ENCODE measurements at regions not wholly inside any gene's neighbourhood (a gene's known extent, or its start where the extent isn't known, plus 50 kb on each side); places are given as distances from the start of the nearest gene placed in this dataset.
"Not testable (repeated sequence)": the region's sequence is repeated elsewhere in the genome, so short reads cannot be mapped to it uniquely, and the experiment has no call there.

DNA sequence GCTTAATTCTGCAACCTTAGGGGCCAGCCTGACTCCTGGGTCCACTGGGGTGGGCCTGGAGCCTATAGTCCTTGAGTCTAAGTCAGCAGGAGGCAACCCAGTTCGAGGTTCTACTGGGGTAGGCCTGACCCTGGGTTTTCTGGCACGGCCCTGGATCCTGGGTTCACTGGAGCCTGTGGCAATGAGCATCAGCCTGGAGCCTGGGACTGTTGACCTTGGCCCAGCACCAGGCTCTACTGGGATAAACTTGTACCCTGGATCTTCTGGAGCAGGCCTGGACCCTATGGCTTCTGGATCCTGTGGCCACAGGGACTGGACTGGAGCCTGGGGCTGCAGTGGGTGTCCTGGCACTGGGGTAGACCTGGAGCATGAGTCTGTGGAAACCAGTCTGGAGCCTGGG, 874.3 kb upstream of the INTU start:
- DNase-seq (no peak), ATAC-seq (ENCODE audit: poor library complexity) (peak; percentile 16)
- intact Hi-C loops (cut with DNase I): no loop called here

DNA sequence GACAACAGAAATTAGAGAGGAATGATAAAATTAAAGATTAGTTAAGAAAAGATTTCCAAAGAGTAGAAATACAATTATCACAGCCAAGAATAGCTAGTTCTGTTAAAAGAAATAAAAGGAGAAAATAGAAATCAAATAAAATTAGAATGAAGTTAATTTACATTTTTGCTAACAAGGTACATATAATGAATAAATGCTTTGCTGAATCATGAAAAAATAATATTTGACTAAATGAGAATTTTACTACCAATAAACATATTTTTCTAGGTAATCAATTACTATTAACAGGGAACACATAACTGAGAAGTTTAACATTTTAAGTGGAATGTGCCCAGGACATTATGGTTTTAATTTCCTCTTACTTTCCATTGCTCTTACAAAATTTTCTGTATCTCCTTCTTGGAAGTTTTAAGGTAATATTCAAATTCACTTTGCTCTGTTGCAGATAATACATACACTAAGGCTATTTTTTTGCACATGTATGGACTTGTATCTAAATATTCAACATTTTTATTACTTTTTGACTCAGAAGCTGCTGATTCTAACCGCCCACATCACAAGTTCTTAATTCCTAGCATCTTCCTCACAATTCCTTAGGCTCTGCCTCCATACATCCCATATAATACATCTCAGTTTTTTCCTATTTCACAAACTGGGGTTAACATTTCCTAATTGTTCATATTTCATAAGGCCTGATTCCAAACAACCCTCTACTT, 870.7 kb upstream of the INTU start:
- intact Hi-C loops (cut with DNase I): loop anchor here (10.0 kb wide), 1 partner anchor 97 kb away; no protein-coding TSS in a partner anchor
- ATAC-seq (ENCODE audit: poor library complexity) (no peak), DNase-seq (no peak)

DNA sequence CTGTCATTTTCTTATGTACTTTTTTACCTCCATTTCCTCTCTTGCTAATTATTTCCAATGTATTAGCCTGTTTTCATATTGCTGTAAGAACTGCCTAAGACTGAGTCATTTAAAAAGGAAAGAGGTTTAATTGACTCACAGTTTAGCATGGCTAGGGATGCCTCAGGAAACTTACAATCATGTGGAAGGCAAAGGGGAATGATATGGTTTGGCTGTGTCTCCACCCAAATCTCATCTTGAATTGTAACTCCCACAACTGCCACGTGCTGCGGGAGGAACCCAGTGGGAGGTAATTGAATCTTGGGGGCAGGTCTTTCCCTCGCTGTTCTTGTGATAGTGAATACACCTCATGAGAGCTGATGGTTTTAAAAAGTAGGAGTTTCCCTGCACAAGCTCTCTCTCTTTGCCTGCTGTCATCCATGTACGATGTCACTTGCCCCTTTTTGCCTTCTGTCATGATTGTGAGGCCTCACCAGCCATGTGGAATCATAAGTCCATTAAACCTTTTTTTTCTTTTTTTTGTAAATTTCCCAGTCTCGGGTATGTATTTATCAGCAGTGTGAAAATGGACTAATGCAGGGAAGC, 870.0 kb upstream of the INTU start:
- ATAC-seq (ENCODE audit: poor library complexity): no peak

DNA sequence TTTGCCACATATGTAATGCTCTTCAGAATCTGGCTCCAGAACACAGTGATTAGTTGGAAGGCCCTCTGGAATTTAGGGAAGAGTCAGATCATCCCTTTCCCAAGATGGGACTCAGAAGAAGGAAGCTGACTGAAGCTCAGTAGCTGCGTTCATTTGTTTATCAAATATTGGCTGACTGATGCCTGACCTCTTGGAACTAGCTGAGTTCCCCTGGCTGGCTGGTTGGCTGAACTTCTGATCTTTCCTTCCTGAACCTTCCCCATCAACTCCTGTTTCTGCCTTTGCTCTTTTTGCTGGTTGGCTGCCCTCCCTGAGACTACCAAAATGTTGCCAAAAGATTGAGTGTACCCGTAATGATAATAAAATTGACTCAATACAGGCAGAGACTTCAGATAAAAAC, 866.5 kb upstream of the INTU start:
- intact Hi-C loops (cut with DNase I): loop anchor here (10.0 kb wide), 1 partner anchor 101 kb away; no protein-coding TSS in a partner anchor
- DNase-seq: peak; percentile 51
- ATAC-seq (ENCODE audit: poor library complexity): peak; percentile 95

More for the DNA sequence above, 870.0 kb upstream of the INTU start:
- DNase-seq: no peak
- intact Hi-C loops (cut with DNase I): loop anchor here (10.0 kb wide), 1 partner anchor 98 kb away; no protein-coding TSS in a partner anchor

DNA sequence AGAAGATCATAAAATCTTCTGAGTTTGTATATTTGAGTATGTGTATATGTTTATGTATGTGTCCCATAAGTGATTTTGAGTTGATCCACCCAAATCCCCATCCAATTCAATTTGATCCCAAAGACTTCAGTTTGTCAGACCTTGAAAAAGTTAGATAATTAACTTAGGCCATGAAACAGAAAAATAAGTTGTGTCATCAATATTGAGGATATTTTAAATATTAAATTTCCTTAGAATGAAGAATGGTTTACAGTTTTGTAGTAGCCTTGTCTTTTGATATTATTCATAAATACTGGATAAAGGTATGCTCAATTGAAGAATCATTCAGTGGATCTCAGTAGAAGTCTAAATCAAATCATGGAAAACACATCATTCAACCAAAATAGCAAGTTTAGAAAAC, 864.4 kb upstream of the INTU start:
- no peak for DNase-seq
- no peak for ATAC-seq (ENCODE audit: poor library complexity)
- intact Hi-C loops (cut with DNase I): loop anchor here (10.0 kb wide), 1 partner anchor 104 kb away; no protein-coding TSS in a partner anchor

DNA sequence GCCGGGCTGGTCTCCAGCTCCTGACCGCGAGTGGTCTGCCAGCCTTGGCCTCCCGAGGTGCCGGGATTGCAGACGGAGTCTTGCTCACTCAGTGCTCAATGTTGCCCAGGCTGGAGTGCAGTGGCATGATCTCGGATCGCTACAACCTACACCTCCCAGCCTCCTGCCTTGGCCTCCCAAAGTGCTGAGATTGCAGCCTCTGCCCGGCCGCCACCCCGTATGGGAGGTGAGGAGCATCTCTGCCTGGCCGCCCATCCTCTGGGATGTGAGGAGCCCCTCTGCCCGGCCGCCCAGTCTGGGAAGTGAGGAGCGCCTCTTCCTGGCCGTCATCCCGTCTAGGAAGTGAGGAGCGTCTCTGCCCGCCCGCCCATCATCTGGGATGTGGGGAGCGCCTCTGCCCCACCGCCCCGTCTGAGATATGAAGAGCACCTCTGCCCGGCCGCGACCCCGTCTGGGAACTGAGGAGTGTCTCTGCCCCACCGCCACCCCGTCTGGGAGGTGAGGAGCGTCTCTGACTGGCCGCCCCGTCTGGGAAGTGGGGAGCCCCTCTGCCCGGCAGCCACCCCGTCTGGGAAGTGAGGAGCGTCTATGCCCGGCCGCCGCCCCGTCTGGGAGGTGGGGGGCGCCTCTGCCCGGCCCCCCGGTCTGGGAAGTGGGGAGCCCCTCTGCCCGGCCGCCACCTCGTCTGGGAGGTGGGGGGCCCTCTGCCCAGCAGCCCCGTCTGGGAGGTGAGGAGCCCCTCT, 861.8 kb upstream of the INTU start:
- intact Hi-C loops (cut with DNase I); ATAC-seq (ENCODE audit: poor library complexity); DNase-seq: not testable (repeated sequence)

DNA sequence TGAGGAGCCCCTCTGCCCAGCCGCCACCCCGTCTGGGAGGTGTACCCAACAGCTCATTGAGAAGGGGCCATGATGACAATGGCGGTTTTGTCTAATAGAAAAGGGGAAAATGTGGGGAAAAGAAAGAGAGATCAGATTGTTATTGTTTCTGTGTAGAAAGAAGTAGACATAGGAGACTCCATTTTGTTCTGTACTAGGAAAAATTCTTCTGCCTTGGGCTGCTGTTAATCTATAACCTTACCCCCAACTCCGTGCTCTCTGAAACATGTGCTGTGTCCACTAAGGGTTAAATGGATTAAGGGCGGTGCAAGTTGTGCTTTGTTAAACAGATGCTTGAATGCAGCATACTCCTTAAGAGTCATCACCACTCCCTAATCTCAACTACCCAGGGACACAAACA, 861.1 kb upstream of the INTU start:
- intact Hi-C loops (cut with DNase I); DNase-seq: not testable (repeated sequence)

DNA sequence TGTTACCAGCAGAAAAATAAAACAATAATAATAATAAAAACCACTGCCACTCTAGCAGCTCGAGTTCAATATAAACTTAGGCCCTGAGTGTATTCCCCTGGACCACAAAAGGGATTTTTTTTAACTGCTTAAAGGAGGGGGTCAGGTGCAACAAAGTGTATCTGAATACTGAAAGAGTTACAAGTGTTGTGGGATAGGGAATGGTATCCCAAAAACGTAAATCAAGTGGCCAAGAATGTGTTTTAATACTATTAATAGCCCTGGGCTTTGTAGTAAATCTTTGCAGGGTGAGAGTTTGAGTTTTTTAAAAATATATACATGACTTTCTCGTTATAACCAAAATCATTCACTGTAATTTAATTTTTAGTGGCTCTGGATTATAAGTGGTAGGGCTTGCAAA, 860.1 kb upstream of the INTU start:
- peak; percentile 83 for ATAC-seq (ENCODE audit: poor library complexity)

More for the DNA sequence above, 861.1 kb upstream of the INTU start:
- ATAC-seq (ENCODE audit: poor library complexity): not testable (repeated sequence)

DNA sequence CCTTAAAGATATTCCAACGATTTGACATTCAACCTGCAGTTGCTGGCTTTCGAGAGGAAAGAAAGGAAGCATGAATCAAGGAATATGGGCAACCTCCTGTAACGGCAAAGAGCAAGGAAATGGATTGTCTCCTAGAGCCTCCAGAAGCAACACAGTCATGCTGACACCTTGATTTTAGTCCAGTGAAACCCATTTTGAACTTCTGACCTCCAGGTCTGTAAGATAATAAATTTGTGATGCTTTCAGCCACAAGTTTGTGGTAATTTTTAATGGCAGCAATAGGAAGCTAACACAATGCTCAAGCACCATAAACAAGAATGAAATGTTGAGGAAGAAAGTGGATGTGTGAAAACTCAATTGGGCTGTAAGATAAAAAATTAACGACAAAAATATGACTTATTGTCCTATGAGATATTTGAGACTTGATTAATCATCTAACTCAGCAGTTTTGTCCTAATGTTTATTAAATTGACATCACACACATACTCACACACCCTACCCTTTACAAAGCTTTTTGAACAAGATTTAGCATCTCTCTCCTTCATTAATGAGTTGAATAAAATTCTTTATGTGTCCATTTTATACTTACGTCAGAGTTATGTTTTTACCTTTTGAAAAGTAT, 857.2 kb upstream of the INTU start:
- ATAC-seq (ENCODE audit: poor library complexity) (no peak), DNase-seq (no peak)
- intact Hi-C loops (cut with DNase I): no loop called here

More for the DNA sequence above, 860.1 kb upstream of the INTU start:
- DNase-seq: no peak
- intact Hi-C loops (cut with DNase I): no loop called here

DNA sequence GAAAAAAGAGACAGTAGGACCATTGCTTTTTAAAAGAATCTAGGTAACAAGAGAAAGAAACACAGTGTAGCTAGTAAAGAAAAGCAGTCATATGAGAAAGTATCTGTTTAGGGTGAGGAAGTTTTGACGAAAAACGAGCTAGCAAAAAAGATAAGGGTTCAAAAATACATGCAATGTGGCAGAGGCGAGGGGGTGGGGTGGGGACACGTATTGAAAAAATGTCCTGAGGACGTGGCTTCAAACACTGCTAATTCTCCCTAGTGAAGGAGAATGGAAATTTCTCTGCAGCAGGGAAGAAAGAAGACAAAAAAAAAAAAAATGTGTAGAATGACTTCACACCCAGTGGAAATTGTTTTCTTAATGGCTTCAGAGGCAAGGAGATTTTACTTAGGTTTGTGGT, 856.4 kb upstream of the INTU start:
- ATAC-seq (ENCODE audit: poor library complexity) (no peak), DNase-seq (no peak)
- intact Hi-C loops (cut with DNase I): no loop called here

DNA sequence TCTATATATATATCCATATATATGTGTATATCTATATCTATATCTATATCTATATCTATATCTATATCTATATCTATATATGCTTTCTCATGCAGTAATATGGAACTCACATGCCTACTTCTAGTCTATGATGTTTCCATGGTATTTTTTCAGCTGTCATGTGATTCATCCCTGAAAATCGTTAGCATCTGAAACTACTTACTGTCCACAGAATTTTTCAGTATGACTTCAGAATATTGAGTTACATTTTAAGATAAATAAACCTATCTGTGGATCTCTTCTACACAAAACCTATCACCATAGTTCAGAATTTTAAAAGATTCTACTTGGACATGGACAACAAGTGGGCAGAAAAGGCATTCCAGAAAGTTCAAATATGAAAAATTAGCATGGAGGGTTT, 855.1 kb upstream of the INTU start:
- intact Hi-C loops (cut with DNase I): no loop called here
- DNase-seq: no peak
- no peak for ATAC-seq (ENCODE audit: poor library complexity)

DNA sequence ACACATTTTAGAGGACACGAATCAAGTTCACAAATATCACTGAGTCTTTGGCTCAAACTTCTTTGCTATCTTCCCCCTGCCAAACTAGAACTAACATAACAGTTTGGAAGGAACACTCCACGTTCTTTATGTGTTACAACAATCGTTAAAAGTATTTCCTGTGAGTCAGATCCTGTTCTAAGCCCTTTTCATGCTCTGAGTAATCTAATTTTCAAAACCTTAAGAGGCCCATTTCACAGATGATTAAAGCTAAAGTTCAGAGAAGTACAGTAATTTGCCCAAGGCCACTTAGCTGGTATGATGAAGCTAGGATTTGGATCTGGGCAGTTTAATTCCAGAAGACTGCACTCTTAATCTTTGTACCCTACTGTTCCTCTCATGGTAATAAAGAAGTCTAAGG, 854.4 kb upstream of the INTU start:
- intact Hi-C loops (cut with DNase I): no loop called here
- DNase-seq (no peak), ATAC-seq (ENCODE audit: poor library complexity) (no peak)

DNA sequence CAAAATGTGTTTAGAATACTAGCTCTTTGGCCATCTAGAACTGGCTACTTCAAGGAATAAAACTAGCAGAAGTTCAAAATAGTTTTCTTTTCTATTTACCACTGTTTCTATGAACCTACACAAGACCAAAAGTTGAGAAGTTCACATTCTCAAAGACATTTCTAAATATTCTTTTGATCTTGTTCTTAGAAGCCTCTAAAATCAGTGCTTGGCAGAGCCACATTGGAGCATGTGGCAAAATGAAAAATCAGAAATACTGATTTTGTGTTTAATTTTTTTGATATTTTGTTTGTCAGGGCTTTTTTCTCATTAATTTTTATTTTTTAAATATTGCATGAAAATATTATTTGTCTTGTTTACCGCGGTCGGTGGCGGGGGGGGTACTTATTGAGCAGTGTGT, 853.8 kb upstream of the INTU start:
- ATAC-seq (ENCODE audit: poor library complexity): no peak
- no peak for DNase-seq
- intact Hi-C loops (cut with DNase I): no loop called here

DNA sequence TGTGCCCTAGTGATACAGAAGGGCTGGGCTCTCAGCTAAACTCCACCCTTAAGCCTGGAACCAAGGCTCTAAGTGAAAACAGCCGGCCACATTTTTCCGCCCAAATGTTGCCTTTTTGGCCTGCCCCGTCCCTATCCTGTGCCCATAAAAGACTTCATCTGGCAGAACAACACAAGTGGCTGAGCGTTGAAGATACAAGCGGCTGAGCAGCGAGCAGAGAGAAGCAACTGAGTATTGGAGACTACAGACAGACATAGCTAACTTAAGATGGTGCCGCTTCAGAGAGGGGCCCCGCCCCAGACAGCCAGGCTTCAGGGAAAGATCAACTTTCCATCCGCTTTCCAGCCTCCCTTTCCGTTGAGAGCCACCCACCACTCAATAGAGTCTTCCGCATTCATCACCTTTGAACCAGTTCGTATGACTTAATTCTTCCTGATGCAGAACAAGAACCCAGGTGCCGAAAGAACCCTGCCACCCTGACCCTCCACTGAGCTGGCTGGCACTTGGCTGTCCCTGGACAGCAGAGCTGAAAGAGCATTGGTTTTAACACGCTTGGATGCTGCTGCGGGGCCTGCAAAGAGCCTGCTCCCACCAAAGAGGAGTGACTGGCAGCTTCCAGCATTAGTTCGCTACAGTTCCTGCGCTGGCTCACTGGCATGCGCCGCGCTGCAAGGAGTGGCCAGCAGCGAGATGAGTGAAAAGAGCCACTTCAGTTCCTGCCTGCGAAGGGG, 853.2 kb upstream of the INTU start:
- DNase-seq (no peak), ATAC-seq (ENCODE audit: poor library complexity) (no peak)

DNA sequence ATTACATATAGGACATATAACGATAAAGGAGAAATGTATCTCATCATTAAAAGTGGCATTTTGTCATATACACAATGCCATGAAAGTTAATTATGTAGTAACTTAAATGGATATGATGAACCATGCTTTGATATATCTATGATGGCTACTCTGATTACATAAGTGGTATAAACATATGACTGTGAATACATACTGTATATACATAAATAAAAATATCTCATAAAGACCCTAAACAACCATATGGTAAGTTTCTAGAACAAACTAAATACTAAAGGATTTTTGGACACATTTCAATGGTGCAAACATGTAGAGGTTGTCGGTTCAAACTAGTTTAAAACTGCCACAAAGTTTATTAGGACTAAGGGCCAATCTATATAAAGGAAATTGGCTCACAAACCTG, 849.6 kb upstream of the INTU start:
- DNase-seq (no peak), ATAC-seq (ENCODE audit: poor library complexity) (no peak)
- intact Hi-C loops (cut with DNase I): no loop called here

More for the DNA sequence above, 853.2 kb upstream of the INTU start:
- intact Hi-C loops (cut with DNase I): no loop called here

DNA sequence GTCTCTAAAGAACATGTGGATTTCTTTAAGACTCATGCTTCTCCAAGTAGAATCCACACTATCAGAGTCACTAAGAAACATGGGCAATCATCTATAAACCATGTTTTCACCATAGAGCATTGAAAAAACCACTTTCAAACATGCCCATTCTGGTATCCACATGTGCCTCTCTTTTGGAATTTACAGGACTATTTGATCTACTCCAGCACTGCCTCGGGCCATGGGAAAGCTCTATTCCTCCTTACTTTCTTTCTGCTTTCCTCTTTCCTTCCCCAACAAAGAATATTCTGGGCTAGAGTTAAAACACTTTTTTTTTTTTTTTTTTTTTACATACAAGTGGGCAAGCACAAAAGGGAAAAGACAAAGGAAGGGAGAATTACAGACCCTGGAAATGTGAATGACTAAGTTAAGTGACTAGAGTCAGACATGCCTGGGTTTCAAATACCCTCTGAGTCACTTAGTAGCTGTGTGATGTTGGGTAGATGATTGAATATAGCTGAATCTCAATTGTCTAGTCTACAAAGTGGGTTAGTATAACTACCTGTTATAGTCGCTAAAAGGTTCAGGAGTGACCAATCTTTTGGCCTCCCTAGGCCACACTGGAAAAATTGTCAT, 847.7 kb upstream of the INTU start:
- ATAC-seq (ENCODE audit: poor library complexity) (no peak), DNase-seq (no peak)
- intact Hi-C loops (cut with DNase I): no loop called here

DNA sequence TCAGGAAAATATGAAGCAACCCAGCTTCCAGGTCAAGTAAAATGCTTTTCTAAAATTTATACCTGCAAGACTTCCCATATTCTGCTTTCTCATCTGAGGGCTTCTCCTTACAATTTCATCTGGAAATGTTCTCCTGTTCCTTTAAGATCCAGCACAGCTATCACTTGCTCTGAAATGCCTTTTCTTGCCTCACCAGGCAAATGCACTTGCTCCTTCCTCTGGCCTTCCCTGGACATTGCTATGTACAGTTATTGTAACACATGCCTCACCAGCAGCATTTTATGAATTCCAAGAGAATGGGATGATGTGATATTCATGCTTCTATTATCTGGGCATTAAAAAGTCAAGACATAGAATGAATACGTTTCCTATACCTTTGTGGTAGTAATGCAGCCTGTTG, 842.1 kb upstream of the INTU start:
- no peak for DNase-seq
- intact Hi-C loops (cut with DNase I): no loop called here
- ATAC-seq (ENCODE audit: poor library complexity): peak; percentile 69

DNA sequence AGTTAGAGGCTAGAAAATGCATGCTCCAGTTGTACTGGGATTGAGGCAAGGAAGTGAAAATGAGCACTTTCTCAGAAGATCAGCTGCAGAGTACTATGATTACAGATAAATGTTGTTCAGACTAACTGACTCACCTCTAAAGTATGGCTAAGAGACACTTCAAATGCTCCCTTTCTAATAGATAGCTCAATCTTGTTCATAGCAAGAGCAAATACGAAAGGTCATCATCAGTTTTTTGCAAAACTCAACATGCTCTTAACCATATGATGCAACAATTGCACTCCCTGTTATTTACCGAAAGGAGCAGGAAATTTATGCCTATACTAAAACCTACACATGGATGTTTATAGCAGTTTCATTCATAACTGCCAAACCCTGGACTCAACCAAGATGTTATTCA, 838.4 kb upstream of the INTU start:
- intact Hi-C loops (cut with DNase I): no loop called here

More for the DNA sequence above, 838.4 kb upstream of the INTU start:
- DNase-seq (no peak), ATAC-seq (ENCODE audit: poor library complexity) (no peak)

Measured in Right ventricle myocardium superior (tissue), 1 donor.